ENCODE measurements at regions not wholly inside any gene's neighbourhood (a gene's known extent, or its start where the extent isn't known, plus 50 kb on each side); places are given as distances from the start of the nearest gene placed in this dataset.

GRCh38 chr6:169009628-169010027, 244.0 kb downstream of the THBS2 start:
- ChIA-PET POLR2A (no interaction called here), CTCF (no interaction called here)
- H3F3A ChIP-seq (replicated peaks; ENCODE audit: insufficient read depth) = no peaks in the 10 kb centered on the region
- H3K9ac ChIP-seq = no peak overlapping the region
- no peaks in the 10 kb centered on the region; the same call in 1 of the 2 replicates for H3K9me2 ChIP-seq
- H3K4me2 ChIP-seq = no peak overlapping the region
- no peak overlapping the region for H3K4me3 ChIP-seq (ENCODE audit: low read depth in 2 of 2, low read length in 1 of 2)
- H3K4me1 ChIP-seq (ENCODE audit: control insufficient read depth in 1 of 2, insufficient read depth in 2 of 2, low read depth in 1 of 2, low read length in 1 of 2) = no peaks in the 10 kb centered on the region
- DNase-seq = no peak
- no peaks in the 10 kb centered on the region for H4K20me1 ChIP-seq (ENCODE audit: insufficient read depth)
- H3K27ac ChIP-seq (ENCODE audit: low read depth in 2 of 2, low read length in 1 of 2) = no peak overlapping the region
- TF ChIP-seq ELF1 (IDR thresholded peaks at IDR 0.05) (no peak), CHD2 (IDR thresholded peaks at IDR 0.05; ENCODE audit: low read length, partially characterized antibody) (no peak), RXRA (IDR thresholded peaks at IDR 0.05; ENCODE audit: borderline replicate concordance, low read depth) (no peak), MAX (IDR thresholded peaks at IDR 0.05; ENCODE audit: low read depth) (no peak), USF2 (IDR thresholded peaks at IDR 0.05; ENCODE audit: borderline replicate concordance, low read depth, low read length) (no peak), NFIC (IDR thresholded peaks at IDR 0.05; ENCODE audit: borderline replicate concordance) (no peak), JUND (IDR thresholded peaks at IDR 0.05) (no peak), SIN3A (IDR thresholded peaks at IDR 0.05; ENCODE audit: borderline replicate concordance, low read depth, low read length) (no peak), RCOR1 (IDR thresholded peaks at IDR 0.05; ENCODE audit: low read length) (no peak), SMC3 (IDR thresholded peaks at IDR 0.05; ENCODE audit: low read depth, low read length) (no peak), GABPA (IDR thresholded peaks at IDR 0.05; ENCODE audit: low read depth) (no peak), NRF1 (IDR thresholded peaks at IDR 0.05; ENCODE audit: low read depth, low read length) (no peak), MXI1 (IDR thresholded peaks at IDR 0.05; ENCODE audit: low read depth, low read length) (no peak), FOSL2 (IDR thresholded peaks at IDR 0.05; ENCODE audit: borderline replicate concordance, low read depth) (no peak), ZBTB33 (IDR thresholded peaks at IDR 0.05; ENCODE audit: borderline replicate concordance, low read depth) (no peak)
- TF ChIP-seq, protein P1, sequence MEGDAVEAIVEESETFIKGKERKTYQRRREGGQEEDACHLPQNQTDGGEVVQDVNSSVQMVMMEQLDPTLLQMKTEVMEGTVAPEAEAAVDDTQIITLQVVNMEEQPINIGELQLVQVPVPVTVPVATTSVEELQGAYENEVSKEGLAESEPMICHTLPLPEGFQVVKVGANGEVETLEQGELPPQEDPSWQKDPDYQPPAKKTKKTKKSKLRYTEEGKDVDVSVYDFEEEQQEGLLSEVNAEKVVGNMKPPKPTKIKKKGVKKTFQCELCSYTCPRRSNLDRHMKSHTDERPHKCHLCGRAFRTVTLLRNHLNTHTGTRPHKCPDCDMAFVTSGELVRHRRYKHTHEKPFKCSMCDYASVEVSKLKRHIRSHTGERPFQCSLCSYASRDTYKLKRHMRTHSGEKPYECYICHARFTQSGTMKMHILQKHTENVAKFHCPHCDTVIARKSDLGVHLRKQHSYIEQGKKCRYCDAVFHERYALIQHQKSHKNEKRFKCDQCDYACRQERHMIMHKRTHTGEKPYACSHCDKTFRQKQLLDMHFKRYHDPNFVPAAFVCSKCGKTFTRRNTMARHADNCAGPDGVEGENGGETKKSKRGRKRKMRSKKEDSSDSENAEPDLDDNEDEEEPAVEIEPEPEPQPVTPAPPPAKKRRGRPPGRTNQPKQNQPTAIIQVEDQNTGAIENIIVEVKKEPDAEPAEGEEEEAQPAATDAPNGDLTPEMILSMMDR (IDR thresholded peaks at IDR 0.05) = no peak
- TF ChIP-seq, protein P2, sequence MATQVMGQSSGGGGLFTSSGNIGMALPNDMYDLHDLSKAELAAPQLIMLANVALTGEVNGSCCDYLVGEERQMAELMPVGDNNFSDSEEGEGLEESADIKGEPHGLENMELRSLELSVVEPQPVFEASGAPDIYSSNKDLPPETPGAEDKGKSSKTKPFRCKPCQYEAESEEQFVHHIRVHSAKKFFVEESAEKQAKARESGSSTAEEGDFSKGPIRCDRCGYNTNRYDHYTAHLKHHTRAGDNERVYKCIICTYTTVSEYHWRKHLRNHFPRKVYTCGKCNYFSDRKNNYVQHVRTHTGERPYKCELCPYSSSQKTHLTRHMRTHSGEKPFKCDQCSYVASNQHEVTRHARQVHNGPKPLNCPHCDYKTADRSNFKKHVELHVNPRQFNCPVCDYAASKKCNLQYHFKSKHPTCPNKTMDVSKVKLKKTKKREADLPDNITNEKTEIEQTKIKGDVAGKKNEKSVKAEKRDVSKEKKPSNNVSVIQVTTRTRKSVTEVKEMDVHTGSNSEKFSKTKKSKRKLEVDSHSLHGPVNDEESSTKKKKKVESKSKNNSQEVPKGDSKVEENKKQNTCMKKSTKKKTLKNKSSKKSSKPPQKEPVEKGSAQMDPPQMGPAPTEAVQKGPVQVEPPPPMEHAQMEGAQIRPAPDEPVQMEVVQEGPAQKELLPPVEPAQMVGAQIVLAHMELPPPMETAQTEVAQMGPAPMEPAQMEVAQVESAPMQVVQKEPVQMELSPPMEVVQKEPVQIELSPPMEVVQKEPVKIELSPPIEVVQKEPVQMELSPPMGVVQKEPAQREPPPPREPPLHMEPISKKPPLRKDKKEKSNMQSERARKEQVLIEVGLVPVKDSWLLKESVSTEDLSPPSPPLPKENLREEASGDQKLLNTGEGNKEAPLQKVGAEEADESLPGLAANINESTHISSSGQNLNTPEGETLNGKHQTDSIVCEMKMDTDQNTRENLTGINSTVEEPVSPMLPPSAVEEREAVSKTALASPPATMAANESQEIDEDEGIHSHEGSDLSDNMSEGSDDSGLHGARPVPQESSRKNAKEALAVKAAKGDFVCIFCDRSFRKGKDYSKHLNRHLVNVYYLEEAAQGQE (IDR thresholded peaks at IDR 0.05; ENCODE audit: low read depth, low read length) = no peak
- TF ChIP-seq, protein P3, sequence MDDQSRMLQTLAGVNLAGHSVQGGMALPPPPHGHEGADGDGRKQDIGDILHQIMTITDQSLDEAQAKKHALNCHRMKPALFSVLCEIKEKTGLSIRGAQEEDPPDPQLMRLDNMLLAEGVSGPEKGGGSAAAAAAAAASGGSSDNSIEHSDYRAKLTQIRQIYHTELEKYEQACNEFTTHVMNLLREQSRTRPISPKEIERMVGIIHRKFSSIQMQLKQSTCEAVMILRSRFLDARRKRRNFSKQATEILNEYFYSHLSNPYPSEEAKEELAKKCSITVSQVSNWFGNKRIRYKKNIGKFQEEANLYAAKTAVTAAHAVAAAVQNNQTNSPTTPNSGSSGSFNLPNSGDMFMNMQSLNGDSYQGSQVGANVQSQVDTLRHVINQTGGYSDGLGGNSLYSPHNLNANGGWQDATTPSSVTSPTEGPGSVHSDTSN (IDR thresholded peaks at IDR 0.05) = no peak
- no peaks in the 10 kb centered on the region for H3K36me3 ChIP-seq (replicated peaks in 1 of 2; ENCODE audit: control insufficient read depth in 1 of 2, insufficient read depth in 2 of 2, low read length in 1 of 2)
- no peaks in the 10 kb centered on the region for H3K79me2 ChIP-seq (ENCODE audit: insufficient read depth)
- 52% methylated on average over 3 of the region's 3 CpGs for WGBS (ENCODE audit: low lambda C conversion rate)
- no peaks in the 10 kb centered on the region for H3K9me3 ChIP-seq
- H3K27me3 ChIP-seq (ENCODE audit: insufficient read depth) = no peaks in the 10 kb centered on the region
- no peak overlapping the region for H2AFZ ChIP-seq (ENCODE audit: low read depth)
